ENCODE measurements at regions not wholly inside any gene's neighbourhood (a gene's known extent, or its start where the extent isn't known, plus 50 kb on each side); places are given as distances from the start of the nearest gene placed in this dataset.

- peaks cover 83% of the 10 kb centered on the region for H3K9me3 ChIP-seq (ENCODE audit: low read length)
- ChIA-PET POLR2A (no interaction called here), CTCF (ENCODE audit: low intra/inter-chr PET ratio, low total read pairs) (no interaction called here)
- no peaks in the 10 kb centered on the region for H4K20me1 ChIP-seq (ENCODE audit: insufficient read depth, low read length)
- no peaks in the 10 kb centered on the region for H3K4me1 ChIP-seq (ENCODE audit: insufficient read depth, low read length)
- no peak for DNase-seq (ENCODE audit: low spot score)
- no peaks in the 10 kb centered on the region for H3K27me3 ChIP-seq (ENCODE audit: control insufficient read depth in 1 of 2, insufficient read depth in 2 of 2, low read length in 2 of 2)
- no peaks in the 10 kb centered on the region for H3K79me2 ChIP-seq (ENCODE audit: insufficient read depth, low read length)
- ATAC-seq, result no peak
- in situ Hi-C loops (cut with HindIII; ENCODE audit: extremely low pct_ligation_motif_present, low pct_unique_long_range_greater_than_20kb), result no loop called here
- no peak overlapping the region for H3K27ac ChIP-seq (ENCODE audit: extremely low read length, insufficient read depth, low read length)
- WGBS (ENCODE audit: low lambda C conversion rate), result 12% methylated on average over 3 of the region's 3 CpGs
- peak; percentile 85 for TF ChIP-seq MAFF (IDR thresholded peaks at IDR 0.05; ENCODE audit: low read depth, low read length)
- peak; percentile 70 to 86 for TF ChIP-seq MAFK (conservative IDR thresholded peaks at IDR 0.05 in 1 of 2, IDR thresholded peaks at IDR 0.05 in 1 of 2; ENCODE audit: low read length in 2 of 2)
- no peak for TF ChIP-seq BATF2 (CRISPR knock-in tag; IDR thresholded peaks at IDR 0.05)
- FAIRE-seq, result no peak
- H3K36me3 ChIP-seq (replicated peaks in 1 of 2; ENCODE audit: control insufficient read depth in 1 of 2, insufficient read depth in 2 of 2, low read length in 2 of 2), result no peaks in the 10 kb centered on the region
- H3K9ac ChIP-seq (ENCODE audit: insufficient read depth, low read depth, low read length), result no peak overlapping the region
- intact Hi-C loops (cut with micrococcal nuclease; ENCODE audit: unreplicated experiment), result no loop called here
- no peak overlapping the region for H3K4me3 ChIP-seq (replicated peaks in 1 of 3; ENCODE audit: insufficient read depth in 1 of 3, low read depth in 2 of 3, low read length in 3 of 3)
- BruUV-seq (replicated peaks), result no TSS peak
- H2AFZ ChIP-seq (ENCODE audit: low read length), result no peak overlapping the region
- H3K4me2 ChIP-seq (ENCODE audit: low read depth, low read length), result no peak overlapping the region
These were observed 1098.5 kb upstream of the LCORL start for GRCh38 chr4:19119904-19120560.

GRCh38 chr4:19117022-19117421, 1095.5 kb upstream of the LCORL start:
- ATAC-seq (no peak), DNase-seq (ENCODE audit: low spot score) (no peak), FAIRE-seq (no peak)
- 15% methylated on average over 2 of the region's 2 CpGs for WGBS (ENCODE audit: low lambda C conversion rate)
- in situ Hi-C loops (cut with HindIII; ENCODE audit: extremely low pct_ligation_motif_present, low pct_unique_long_range_greater_than_20kb), result no loop called here
- Histone ChIP-seq H3K4me1 (ENCODE audit: insufficient read depth, low read length) (no peaks in the 10 kb centered on the region), H3K27ac (ENCODE audit: extremely low read length, insufficient read depth, low read length) (no peak overlapping the region), H4K20me1 (ENCODE audit: insufficient read depth, low read length) (no peaks in the 10 kb centered on the region), H3K9me3 (ENCODE audit: low read length) (peaks cover 76% of the 10 kb centered on the region), H3K4me3 (replicated peaks in 1 of 3; ENCODE audit: insufficient read depth in 1 of 3, low read depth in 2 of 3, low read length in 3 of 3) (no peak overlapping the region), H3K79me2 (ENCODE audit: insufficient read depth, low read length) (no peaks in the 10 kb centered on the region), H3K4me2 (ENCODE audit: low read depth, low read length) (no peak overlapping the region), H3K9ac (ENCODE audit: insufficient read depth, low read depth, low read length) (no peak overlapping the region), H3K36me3 (replicated peaks in 1 of 2; ENCODE audit: control insufficient read depth in 1 of 2, insufficient read depth in 2 of 2, low read length in 2 of 2) (no peaks in the 10 kb centered on the region), H3K27me3 (ENCODE audit: control insufficient read depth in 1 of 2, insufficient read depth in 2 of 2, low read length in 2 of 2) (no peaks in the 10 kb centered on the region; a peak in 1 of 5 replicates), H2AFZ (ENCODE audit: low read length) (no peak overlapping the region)
- BruUV-seq (replicated peaks), result no TSS peak
- intact Hi-C loops (cut with micrococcal nuclease; ENCODE audit: unreplicated experiment), result no loop called here
- no peak for TF ChIP-seq ZFP36 (IDR thresholded peaks at IDR 0.05; ENCODE audit: borderline replicate concordance, low read depth, low read length, partially characterized antibody)
- TF ChIP-seq MAFF (IDR thresholded peaks at IDR 0.05; ENCODE audit: low read depth, low read length), result peak; percentile 44; the same call in 1 of the 2 replicates
- no peak for TF ChIP-seq LBX2 (CRISPR knock-in tag; IDR thresholded peaks at IDR 0.05; ENCODE audit: borderline replicate concordance)
- TF ChIP-seq MAFK (conservative IDR thresholded peaks at IDR 0.05 in 1 of 2, IDR thresholded peaks at IDR 0.05 in 1 of 2; ENCODE audit: low read length in 2 of 2), result peak; percentile 46 to 68; a peak in 2 of 4 replicates
- TF ChIP-seq TEAD3 (CRISPR knock-in tag; optimal IDR thresholded peaks at IDR 0.05; ENCODE audit: borderline replicate concordance), result no peak
- no peak for TF ChIP-seq SMAD1 (CRISPR knock-in tag; IDR thresholded peaks at IDR 0.05; ENCODE audit: borderline replicate concordance, low read depth)
- TF ChIP-seq ZNF224 (CRISPR knock-in tag; IDR thresholded peaks at IDR 0.05), result no peak
- TF ChIP-seq SATB2 (CRISPR knock-in tag; IDR thresholded peaks at IDR 0.05), result no peak
- TF ChIP-seq ZNF7 (CRISPR knock-in tag; IDR thresholded peaks at IDR 0.05), result no peak
- ChIA-PET CTCF (ENCODE audit: low intra/inter-chr PET ratio, low total read pairs) (no interaction called here), POLR2A (no interaction called here)

Data from HepG2 (cell line).